ENCODE measurements at regions not wholly inside any gene's neighbourhood (a gene's known extent, or its start where the extent isn't known, plus 50 kb on each side); places are given as distances from the start of the nearest gene placed in this dataset.

GRCh38 chr6:86686496-86686895, 250.8 kb upstream of the HTR1E start:
- H3K4me3 ChIP-seq (replicated peaks in 1 of 3; ENCODE audit: insufficient read depth in 1 of 3, low read depth in 2 of 3, low read length in 3 of 3) = no peak overlapping the region
- H3K27me3 ChIP-seq (ENCODE audit: control insufficient read depth in 1 of 2, insufficient read depth in 2 of 2, low read length in 2 of 2) = no peaks in the 10 kb centered on the region
- in situ Hi-C loops (cut with HindIII; ENCODE audit: extremely low pct_ligation_motif_present, low pct_unique_long_range_greater_than_20kb) = no loop called here
- no peaks in the 10 kb centered on the region for H3K4me1 ChIP-seq (ENCODE audit: insufficient read depth, low read length)
- no peak for ATAC-seq
- intact Hi-C loops (cut with micrococcal nuclease; ENCODE audit: unreplicated experiment) = no loop called here
- H3K9me3 ChIP-seq (ENCODE audit: low read length) = peaks cover 11% of the 10 kb centered on the region; the same call in 1 of the 2 replicates
- H3K36me3 ChIP-seq (replicated peaks in 1 of 2; ENCODE audit: control insufficient read depth in 1 of 2, insufficient read depth in 2 of 2, low read length in 2 of 2) = no peaks in the 10 kb centered on the region
- 0% methylated on average over 1 of the region's 1 CpG for WGBS (ENCODE audit: low lambda C conversion rate)
- ChIA-PET POLR2A (no interaction called here), CTCF (ENCODE audit: low intra/inter-chr PET ratio, low total read pairs) (no interaction called here)
- no peak for FAIRE-seq
- TF ChIP-seq ZSCAN31 (CRISPR knock-in tag; IDR thresholded peaks at IDR 0.05; ENCODE audit: low read depth) = no peak
- TF ChIP-seq ZMAT3 (CRISPR knock-in tag; conservative IDR thresholded peaks at IDR 0.05) = no peak
- no peak for TF ChIP-seq MXD4 (CRISPR knock-in tag; IDR thresholded peaks at IDR 0.05)
- no peak for TF ChIP-seq NFE2L2 (IDR thresholded peaks at IDR 0.05; ENCODE audit: low read length)
- TF ChIP-seq ZNF143 (CRISPR knock-in tag; IDR thresholded peaks at IDR 0.05) = no peak
- no peak for TF ChIP-seq ZNF746 (CRISPR knock-in tag; IDR thresholded peaks at IDR 0.05)
- TF ChIP-seq GMEB1 (CRISPR knock-in tag; IDR thresholded peaks at IDR 0.05; ENCODE audit: borderline replicate concordance) = no peak
- TF ChIP-seq ZNF780A (CRISPR knock-in tag; IDR thresholded peaks at IDR 0.05) = no peak
- H4K20me1 ChIP-seq (ENCODE audit: insufficient read depth, low read length) = no peaks in the 10 kb centered on the region
- no peak for DNase-seq (ENCODE audit: low spot score)
- no peak overlapping the region for H3K9ac ChIP-seq (ENCODE audit: insufficient read depth, low read depth, low read length)
- no peak overlapping the region for H3K4me2 ChIP-seq (ENCODE audit: low read depth, low read length)
- no peak overlapping the region for H3K27ac ChIP-seq (ENCODE audit: extremely low read length, insufficient read depth, low read length)
- H2AFZ ChIP-seq (ENCODE audit: low read length) = no peak overlapping the region
- H3K79me2 ChIP-seq (ENCODE audit: insufficient read depth, low read length) = no peaks in the 10 kb centered on the region
- BruUV-seq (replicated peaks) = no TSS peak

GRCh38 chr6:86685230-86685797, 252.0 kb upstream of the HTR1E start:
- H3K27ac ChIP-seq (ENCODE audit: extremely low read length, insufficient read depth, low read length) = no peak overlapping the region
- H2AFZ ChIP-seq (ENCODE audit: low read length) = no peak overlapping the region
- H3K4me1 ChIP-seq (ENCODE audit: insufficient read depth, low read length) = no peaks in the 10 kb centered on the region
- ATAC-seq (no peak), FAIRE-seq (no peak), DNase-seq (ENCODE audit: low spot score) (no peak)
- CTCF ChIA-PET (ENCODE audit: low intra/inter-chr PET ratio, low total read pairs) = no interaction called here
- POLR2A ChIA-PET = no interaction called here
- BruUV-seq (replicated peaks) = no TSS peak
- no peaks in the 10 kb centered on the region for H3K36me3 ChIP-seq (replicated peaks in 1 of 2; ENCODE audit: control insufficient read depth in 1 of 2, insufficient read depth in 2 of 2, low read length in 2 of 2)
- WGBS (ENCODE audit: low lambda C conversion rate) = 2% methylated on average over 3 of the region's 3 CpGs
- no peaks in the 10 kb centered on the region for H4K20me1 ChIP-seq (ENCODE audit: insufficient read depth, low read length)
- no peak overlapping the region for H3K9ac ChIP-seq (ENCODE audit: insufficient read depth, low read depth, low read length)
- peaks cover 12% of the 10 kb centered on the region; the same call in 1 of the 2 replicates for H3K9me3 ChIP-seq (ENCODE audit: low read length)
- intact Hi-C loops (cut with micrococcal nuclease; ENCODE audit: unreplicated experiment) (no loop called here), in situ Hi-C loops (cut with HindIII; ENCODE audit: extremely low pct_ligation_motif_present, low pct_unique_long_range_greater_than_20kb) (no loop called here)
- H3K27me3 ChIP-seq (ENCODE audit: control insufficient read depth in 1 of 2, insufficient read depth in 2 of 2, low read length in 2 of 2) = no peaks in the 10 kb centered on the region
- H3K4me3 ChIP-seq (replicated peaks in 1 of 3; ENCODE audit: insufficient read depth in 1 of 3, low read depth in 2 of 3, low read length in 3 of 3) = no peak overlapping the region
- H3K79me2 ChIP-seq (ENCODE audit: insufficient read depth, low read length) = no peaks in the 10 kb centered on the region
- no peak overlapping the region for H3K4me2 ChIP-seq (ENCODE audit: low read depth, low read length)
- TF ChIP-seq ZNF558 (CRISPR knock-in tag; IDR thresholded peaks at IDR 0.05; ENCODE audit: borderline replicate concordance) = no peak
- TF ChIP-seq ZNF572 (CRISPR knock-in tag; IDR thresholded peaks at IDR 0.05) = no peak
- no peak for TF ChIP-seq RELA (CRISPR knock-in tag; IDR thresholded peaks at IDR 0.05)
- TF ChIP-seq HIC2 (CRISPR knock-in tag; IDR thresholded peaks at IDR 0.05; ENCODE audit: low read depth) = no peak
- TF ChIP-seq IKZF4 (CRISPR knock-in tag; IDR thresholded peaks at IDR 0.05; ENCODE audit: borderline replicate concordance, low read depth, not compliant biosample characterization) = no peak
